Loucy (cell line): ENCODE measurements at regions not wholly inside any gene's neighbourhood (a gene's known extent, or its start where the extent isn't known, plus 50 kb on each side); places are given as distances from the start of the nearest gene placed in this dataset.

Experiments used
- H2AFZ ChIP-seq: fragments of 200-600 bp; sonication (generic); 2 replicates; pipeline ENCODE4 v1.6.0; 2016; ENCODE audit warnings: antibody characterized with exemption, mild to moderate bottlenecking, low read length, moderate library complexity
- H3F3A ChIP-seq: fragments of 200-600 bp; 2 replicates; pipeline ENCODE4 v1.6.0; 2016; ENCODE audit warnings: antibody characterized with exemption, low read depth, mild to moderate bottlenecking
- H3K27me3 ChIP-seq: fragments of 200-600 bp; sonication (generic); 2 replicates; pipeline ENCODE4 v1.6.1; 2014; ENCODE audit warnings: low read length, mild to moderate bottlenecking; ENCODE audit not compliant: insufficient read depth, poor library complexity, severe bottlenecking
- H3K36me3 ChIP-seq: fragments of 200-600 bp; sonication (generic); 2 replicates; pipeline ENCODE4 v1.6.1; 2016; ENCODE audit warnings: low read length; ENCODE audit not compliant: insufficient read depth
- H3K4me1 ChIP-seq: fragments of 200-600 bp; sonication (generic); 2 replicates; pipeline ENCODE4 v1.5.1; 2014; ENCODE audit warnings: low read length, mild to moderate bottlenecking; ENCODE audit not compliant: insufficient read depth, poor library complexity, severe bottlenecking
- H3K4me2 ChIP-seq: fragments of 200-600 bp; sonication (generic); 2 replicates; pipeline ENCODE4 v1.6.0; 2014; ENCODE audit warnings: antibody characterized with exemption, low read length, low read depth, mild to moderate bottlenecking; ENCODE audit not compliant: poor library complexity, severe bottlenecking
- H3K4me3 ChIP-seq: fragments of 200-600 bp; sonication (generic); 2 replicates; pipeline ENCODE4 v1.5.1; 2014; ENCODE audit warnings: low read length, mild to moderate bottlenecking, mixed read lengths; ENCODE audit not compliant: poor library complexity, severe bottlenecking
- H3K79me2 ChIP-seq: fragments of 200-600 bp; sonication (generic); 2 replicates; pipeline ENCODE4 v1.6.1; 2014; ENCODE audit warnings: low read length; ENCODE audit not compliant: insufficient read depth
- H3K9ac ChIP-seq: fragments of 200-600 bp; sonication (generic); 2 replicates; pipeline ENCODE4 v1.6.0; 2014; ENCODE audit warnings: mild to moderate bottlenecking, low read depth, low read length, moderate library complexity; ENCODE audit not compliant: poor library complexity, severe bottlenecking
- H3K9me2 ChIP-seq: fragments of 200-600 bp; sonication (generic); replicated peaks from 2 replicates; pipeline ENCODE4 v1.6.1; 2016; ENCODE audit warnings: low read depth, low read length, mixed read lengths
- H3K9me3 ChIP-seq: fragments of 200-600 bp; sonication (generic); 2 replicates; pipeline ENCODE4 v1.6.1; 2014; ENCODE audit warnings: mild to moderate bottlenecking, antibody characterized with exemption, low read length, low read depth; ENCODE audit not compliant: insufficient read depth
- H4K20me1 ChIP-seq: fragments of 200-600 bp; sonication (generic); 2 replicates; pipeline ENCODE4 v1.6.0; 2014; ENCODE audit warnings: antibody characterized with exemption, low read length, mild to moderate bottlenecking; ENCODE audit not compliant: insufficient read depth, poor library complexity, severe bottlenecking
- CTCF ChIP-seq: fragments of 200-600 bp; sonication (generic); conservative IDR thresholded peaks from 2 replicates; pipeline ENCODE4 v1.5.1; 2014; ENCODE audit warnings: mild to moderate bottlenecking, antibody characterized with exemption, low read length
- EZH2phosphoT487 ChIP-seq: fragments of 200-600 bp; IDR thresholded peaks from 2 replicates; pipeline ENCODE4 v1.6.1; 2018; ENCODE audit warnings: antibody characterized with exemption, mild to moderate bottlenecking, moderate library complexity, borderline replicate concordance

- no peaks in the 10 kb centered on the region for H3K79me2 ChIP-seq
- no peaks in the 10 kb centered on the region for H3K36me3 ChIP-seq
- no peaks in the 10 kb centered on the region for H3K4me1 ChIP-seq
- no peak overlapping the region for H3K9ac ChIP-seq
- no peak overlapping the region for H3K4me2 ChIP-seq
- no peaks in the 10 kb centered on the region for H3F3A ChIP-seq
- no peaks in the 10 kb centered on the region for H3K9me2 ChIP-seq
- no peak overlapping the region for H2AFZ ChIP-seq
- TF ChIP-seq CTCF, result no peak
- no peak for TF ChIP-seq EZH2phosphoT487
- no peaks in the 10 kb centered on the region for H3K9me3 ChIP-seq
- no peak overlapping the region for H3K4me3 ChIP-seq
- H4K20me1 ChIP-seq, result no peaks in the 10 kb centered on the region
- H3K27me3 ChIP-seq, result no peaks in the 10 kb centered on the region
These were observed 1032.3 kb upstream of the FBXO33 start for GRCh38 chr14:40464531-40464930.

- no peaks in the 10 kb centered on the region for H3K27me3 ChIP-seq
These were observed 1031.7 kb upstream of the FBXO33 start for GRCh38 chr14:40463886-40464285.

GRCh38 chr14:40452674-40453073 lies 1020.4 kb upstream of the FBXO33 start:
- TF ChIP-seq EZH2phosphoT487 (no peak), CTCF (no peak)

More at GRCh38 chr14:40463886-40464285, 1031.7 kb upstream of the FBXO33 start:
- Histone ChIP-seq H3K9me3 (no peaks in the 10 kb centered on the region), H4K20me1 (no peaks in the 10 kb centered on the region), H3K4me3 (no peak overlapping the region), H3K4me1 (no peaks in the 10 kb centered on the region), H3K36me3 (no peaks in the 10 kb centered on the region), H3K9me2 (no peaks in the 10 kb centered on the region), H3K79me2 (no peaks in the 10 kb centered on the region), H3K9ac (no peak overlapping the region), H3F3A (no peaks in the 10 kb centered on the region), H2AFZ (no peak overlapping the region), H3K4me2 (no peak overlapping the region)
- TF ChIP-seq EZH2phosphoT487 (no peak), CTCF (no peak)

More at GRCh38 chr14:40452674-40453073, 1020.4 kb upstream of the FBXO33 start:
- Histone ChIP-seq H3K4me3 (no peak overlapping the region), H3K9ac (no peak overlapping the region), H3K4me2 (no peak overlapping the region), H3K9me3 (no peaks in the 10 kb centered on the region), H3K79me2 (no peaks in the 10 kb centered on the region), H4K20me1 (no peaks in the 10 kb centered on the region), H3K9me2 (no peaks in the 10 kb centered on the region), H2AFZ (no peak overlapping the region), H3K27me3 (no peaks in the 10 kb centered on the region), H3K4me1 (no peaks in the 10 kb centered on the region), H3K36me3 (no peaks in the 10 kb centered on the region), H3F3A (no peaks in the 10 kb centered on the region)
